CD4-positive, alpha-beta T cell (primary cell): ENCODE measurements at regions not wholly inside any gene's neighbourhood (a gene's known extent, or its start where the extent isn't known, plus 50 kb on each side); places are given as distances from the start of the nearest gene placed in this dataset.

Experiments
- ATAC-seq: fragments of 200-7000 bp; cut with Tn5 transposase; one replicate; pipeline ENCODE4 v1.10.0; 2022; ENCODE audit warnings: mild to moderate bottlenecking; ENCODE audit not compliant: poor library complexity
- CTCF ChIA-PET: fragments of 350-600 bp; sonication (Branson Sonifier 250); formaldehyde crosslinking; loops from one replicate; lab custom pipeline; 2021; ENCODE audit warnings: antibody characterized with exemption, inconsistent platforms; lab: Charles Lee
- POLR2A ChIA-PET: fragments of 350-600 bp; sonication (Branson Sonifier 250); formaldehyde crosslinking; loops from one replicate; lab custom pipeline; 2021; ENCODE audit warnings: antibody characterized with exemption, inconsistent platforms; lab: Charles Lee
- DNase-seq, 14 experiments: peaks; one replicate each; pipeline ENCODE4 v3.0.0-alpha.2; 2013 to 2020; ENCODE audit warnings: mixed read lengths in 2 of 14
- H3K27ac ChIP-seq, 2 donors: one replicate each; pipeline versions ENCODE4 v1.5.1 to v1.7.0; 2013; ENCODE audit warnings: low read length in 2 of 2, low read depth in 1 of 2, mild to moderate bottlenecking in 1 of 2
- H3K27me3 ChIP-seq, 2 experiments: 1 replicate in 1 of 2; 2 replicates in 1 of 2; pipeline versions ENCODE4 v1.6.1 to v1.7.0; 2013; ENCODE audit warnings: low read length in 2 of 2, control low read depth in 1 of 2, mild to moderate bottlenecking in 1 of 2, moderate library complexity in 1 of 2; ENCODE audit not compliant: insufficient read depth in 2 of 2, control insufficient read depth in 1 of 2
- H3K36me3 ChIP-seq: one replicate; pipeline ENCODE4 v1.6.1; 2013; ENCODE audit warnings: low read length, control low read depth; ENCODE audit not compliant: insufficient read depth
- H3K4me1 ChIP-seq: one replicate; pipeline ENCODE4 v1.6.1; 2013; ENCODE audit warnings: low read length, control low read depth; ENCODE audit not compliant: insufficient read depth
- H3K4me3 ChIP-seq: one replicate; pipeline ENCODE4 v1.5.1; 2013; ENCODE audit warnings: mild to moderate bottlenecking, low read length, moderate library complexity
- H3K9me3 ChIP-seq, 2 experiments: 1 replicate in 1 of 2; 2 replicates in 1 of 2; pipeline versions ENCODE4 v1.6.1 to v1.7.0; 2013; ENCODE audit warnings: low read length in 2 of 2, mild to moderate bottlenecking in 2 of 2, control low read depth in 1 of 2, moderate library complexity in 1 of 2; ENCODE audit not compliant: control insufficient read depth in 1 of 2, insufficient read depth in 1 of 2
- H3K27ac Mint-ChIP-seq: one replicate; pipeline ENCODE4 v1.8.0; 2020; ENCODE audit warnings: mixed read lengths
- H3K27me3 Mint-ChIP-seq: one replicate; pipeline ENCODE4 v1.8.0; 2021; ENCODE audit warnings: mixed read lengths
- H3K36me3 Mint-ChIP-seq: one replicate; pipeline ENCODE4 v1.8.0; 2021; ENCODE audit warnings: low read depth, mixed read lengths
- H3K4me1 Mint-ChIP-seq: one replicate; pipeline ENCODE4 v1.8.0; 2021; ENCODE audit warnings: low read depth, mixed read lengths
- H3K4me3 Mint-ChIP-seq: one replicate; pipeline ENCODE4 v1.8.0; 2020; ENCODE audit warnings: mild to moderate bottlenecking, mixed read lengths
- H3K9me3 Mint-ChIP-seq: one replicate; pipeline ENCODE4 v1.8.0; 2020; ENCODE audit warnings: mixed read lengths
- CTCF ChIP-seq: fragments of 200-600 bp; IDR thresholded peaks from one replicate; pipeline ENCODE4 v1.8.0; 2022; ENCODE audit warnings: antibody characterized with exemption, mild to moderate bottlenecking
- intact Hi-C, 2 experiments: fragments of 100-400 bp; cut with DNase I in 1 of 2; cut with micrococcal nuclease in 1 of 2; formaldehyde crosslinking; loops; one replicate each; pipeline versions ENCODE4 v1.15.1 to v1.9.0; 2023 to 2025; cut with DNase I, micrococcal nuclease

DNA sequence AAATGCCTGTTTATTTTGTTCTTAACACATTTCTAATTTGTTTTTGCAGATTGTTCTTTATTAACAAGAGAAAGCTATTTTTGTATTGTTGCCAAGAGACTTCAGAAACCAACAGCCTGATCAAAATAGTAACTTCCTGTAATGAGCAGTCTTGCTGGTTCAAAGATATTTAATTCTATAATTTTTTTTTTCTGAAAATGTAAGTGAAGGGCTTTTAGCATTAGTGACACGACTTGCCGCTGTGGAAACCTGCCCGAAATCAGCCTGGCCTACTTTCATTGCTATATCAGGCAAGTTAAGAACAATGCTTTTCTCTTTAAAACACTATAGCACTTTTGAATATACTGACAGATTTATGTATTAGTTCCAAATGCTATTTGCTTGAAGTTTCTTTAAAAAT is 374.3 kb downstream of the EFNB2 start:
- H3K4me3 Mint-ChIP-seq, result no peak overlapping the region
- H3K27me3 Mint-ChIP-seq, result no peaks in the 10 kb centered on the region
- no peaks in the 10 kb centered on the region for H3K36me3 ChIP-seq
- H3K27ac ChIP-seq, result no peak overlapping the region
- H3K4me3 ChIP-seq, result no peak overlapping the region
- no peaks in the 10 kb centered on the region for H3K4me1 ChIP-seq
- TF ChIP-seq CTCF, result no peak
- no peak for DNase-seq
- ChIA-PET POLR2A (no interaction called here), CTCF (interaction anchor here (0.6 kb wide), 1 partner anchor 133 kb away, joined by 3 read pairs; no protein-coding TSS in a partner anchor)
- H3K9me3 ChIP-seq, result peaks cover 0 to 4% of the 10 kb centered on the region in 2 experiments
- H3K27ac Mint-ChIP-seq, result no peak overlapping the region
- no peaks in the 10 kb centered on the region for H3K4me1 Mint-ChIP-seq
- H3K36me3 Mint-ChIP-seq, result no peaks in the 10 kb centered on the region
- ATAC-seq, result no peak
- H3K9me3 Mint-ChIP-seq, result peaks cover 3% of the 10 kb centered on the region
- intact Hi-C loops, result no loop called here
- H3K27me3 ChIP-seq, result no peaks in the 10 kb centered on the region

- no peaks in the 10 kb centered on the region for H3K27me3 Mint-ChIP-seq
- Histone ChIP-seq H3K4me3 (no peak overlapping the region), H3K9me3 (peaks cover 0 to 4% of the 10 kb centered on the region in 2 experiments), H3K27ac (no peak overlapping the region), H3K36me3 (no peaks in the 10 kb centered on the region), H3K27me3 (no peaks in the 10 kb centered on the region), H3K4me1 (no peaks in the 10 kb centered on the region)
- no peak overlapping the region for H3K27ac Mint-ChIP-seq
- no peak for ATAC-seq
- POLR2A ChIA-PET, result no interaction called here
- CTCF ChIA-PET, result interaction anchor here (0.8 kb wide), 1 partner anchor 13 kb away, joined by 3 read pairs; no protein-coding TSS in a partner anchor
- no peaks in the 10 kb centered on the region for H3K4me1 Mint-ChIP-seq
- DNase-seq, result no peak
- no peak overlapping the region for H3K4me3 Mint-ChIP-seq
- intact Hi-C loops, result no loop called here
- peaks cover 3% of the 10 kb centered on the region for H3K9me3 Mint-ChIP-seq
- H3K36me3 Mint-ChIP-seq, result no peaks in the 10 kb centered on the region
- no peak for TF ChIP-seq CTCF
Measured at GRCh38 chr13:106159295-106160195, 375.9 kb downstream of the EFNB2 start.

DNA sequence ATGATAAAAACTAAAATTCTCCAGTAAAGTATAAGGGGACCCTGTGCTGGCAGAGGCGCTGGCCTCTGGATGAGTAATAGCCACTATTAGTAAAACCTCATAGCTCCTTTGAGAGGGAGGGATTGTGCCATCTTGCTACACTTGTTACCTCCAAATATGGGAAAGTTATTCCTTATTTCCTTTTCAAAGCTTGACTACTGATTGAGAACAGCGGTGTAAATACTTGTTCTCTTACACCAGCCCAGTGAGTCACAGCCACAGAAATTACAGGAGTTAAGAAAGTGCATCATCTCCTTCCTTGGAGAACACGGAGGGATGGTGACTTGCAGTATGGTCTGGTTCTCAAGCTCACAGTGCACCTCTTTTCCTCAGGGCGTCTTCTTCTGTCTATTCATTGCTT is 379.0 kb downstream of the EFNB2 start:
- Mint-ChIP-seq H3K36me3 (no peaks in the 10 kb centered on the region), H3K4me3 (no peak overlapping the region), H3K27ac (no peak overlapping the region), H3K27me3 (no peaks in the 10 kb centered on the region), H3K9me3 (no peaks in the 10 kb centered on the region), H3K4me1 (no peaks in the 10 kb centered on the region)
- ATAC-seq (no peak), DNase-seq (no peak)
- no peak for TF ChIP-seq CTCF
- Histone ChIP-seq H3K27ac (no peak overlapping the region), H3K27me3 (no peaks in the 10 kb centered on the region), H3K4me1 (no peaks in the 10 kb centered on the region), H3K9me3 (peaks cover 0 to 6% of the 10 kb centered on the region in 2 experiments), H3K36me3 (no peaks in the 10 kb centered on the region), H3K4me3 (no peak overlapping the region)
- POLR2A ChIA-PET, result no interaction called here
- intact Hi-C loops, result no loop called here
- CTCF ChIA-PET, result no interaction called here
